Smooth muscle cell (in vitro differentiated cells): ENCODE measurements at regions not wholly inside any gene's neighbourhood (a gene's known extent, or its start where the extent isn't known, plus 50 kb on each side); places are given as distances from the start of the nearest gene placed in this dataset.

Experiments
- DNase-seq: peaks from one replicate; lab custom pipeline; 2025; ENCODE audit not compliant: unreplicated experiment; lab: John Stamatoyannopoulos, UW
- H2AFZ ChIP-seq: fragments of 200-600 bp; sonication (generic); 2 replicates; pipeline ENCODE4 v1.6.0; 2016; ENCODE audit warnings: antibody characterized with exemption, low read depth, mild to moderate bottlenecking
- H3F3A ChIP-seq: fragments of 200-600 bp; sonication (generic); 2 replicates; pipeline ENCODE4 v1.6.0; 2017; ENCODE audit warnings: antibody characterized with exemption, low read depth
- H3K27ac ChIP-seq: fragments of 200-600 bp; sonication (generic); 2 replicates; pipeline ENCODE4 v1.5.1; 2016; ENCODE audit warnings: low read depth, mild to moderate bottlenecking
- H3K27me3 ChIP-seq: fragments of 200-600 bp; sonication (generic); 2 replicates; pipeline ENCODE4 v1.6.1; 2016; ENCODE audit warnings: low read depth, mild to moderate bottlenecking
- H3K36me3 ChIP-seq: fragments of 200-600 bp; sonication (generic); 2 replicates; pipeline ENCODE4 v1.5.1; 2016; ENCODE audit warnings: low read depth
- H3K4me1 ChIP-seq: fragments of 200-600 bp; sonication (generic); 2 replicates; pipeline ENCODE4 v1.5.1; 2016; ENCODE audit warnings: low read depth
- H3K4me2 ChIP-seq: fragments of 200-600 bp; sonication (generic); 2 replicates; pipeline ENCODE4 v1.6.0; 2016; ENCODE audit warnings: mild to moderate bottlenecking
- H3K4me3 ChIP-seq: fragments of 200-600 bp; sonication (generic); 2 replicates; pipeline ENCODE4 v1.5.1; 2016; ENCODE audit warnings: mild to moderate bottlenecking
- H3K79me2 ChIP-seq: fragments of 200-600 bp; sonication (generic); 2 replicates; pipeline ENCODE4 v1.6.0; 2016; ENCODE audit warnings: low read depth, mild to moderate bottlenecking
- H3K9ac ChIP-seq: fragments of 200-600 bp; sonication (generic); 2 replicates; pipeline ENCODE4 v1.6.0; 2016; ENCODE audit warnings: low read depth
- H3K9me3 ChIP-seq: fragments of 200-600 bp; sonication (generic); replicated peaks from 2 replicates; pipeline ENCODE4 v1.5.1; 2016; ENCODE audit warnings: low read depth
- H4K20me1 ChIP-seq: fragments of 200-600 bp; sonication (generic); 2 replicates; pipeline ENCODE4 v1.6.0; 2016; ENCODE audit warnings: low read depth
- CTCF ChIP-seq: fragments of 200-600 bp; sonication (generic); IDR thresholded peaks from 2 replicates; pipeline ENCODE4 v1.5.1; 2017; ENCODE audit warnings: borderline replicate concordance, mild to moderate bottlenecking, antibody characterized with exemption; ENCODE audit not compliant: insufficient read depth, poor library complexity, severe bottlenecking
- WGBS: methylation state at CpG from one replicate; pipeline ENCODE4 v1.1.7; 2016; ENCODE audit warnings: low lambda C conversion rate; 5-methylcytosine and 5-hydroxymethylcytosine counted together

GRCh38 chr14:97921296-97921695 lies 1124.1 kb downstream of the VRK1 start:
- H3K4me3 ChIP-seq: no peak overlapping the region
- H3K4me2 ChIP-seq: no peak overlapping the region
- H3K27me3 ChIP-seq: peaks cover 5% of the 10 kb centered on the region
- H3K79me2 ChIP-seq: no peaks in the 10 kb centered on the region
- DNase-seq: no peak
- H3F3A ChIP-seq: no peaks in the 10 kb centered on the region
- H4K20me1 ChIP-seq: no peaks in the 10 kb centered on the region
- no peaks in the 10 kb centered on the region for H3K4me1 ChIP-seq
- H3K9me3 ChIP-seq: no peaks in the 10 kb centered on the region
- H3K9ac ChIP-seq: no peak overlapping the region
- H2AFZ ChIP-seq: no peak overlapping the region
- TF ChIP-seq CTCF: no peak
- H3K27ac ChIP-seq: no peak overlapping the region
- H3K36me3 ChIP-seq: no peaks in the 10 kb centered on the region
- WGBS: 38% methylated on average over 5 of the region's 5 CpGs

GRCh38 chr14:97924922-97925613 lies 1127.9 kb downstream of the VRK1 start:
- Histone ChIP-seq H2AFZ (no peak overlapping the region), H3K27me3 (peaks cover 5% of the 10 kb centered on the region), H3F3A (no peaks in the 10 kb centered on the region), H3K4me2 (no peak overlapping the region), H3K79me2 (no peaks in the 10 kb centered on the region), H3K27ac (no peak overlapping the region), H3K9me3 (no peaks in the 10 kb centered on the region), H3K4me3 (no peak overlapping the region), H4K20me1 (no peaks in the 10 kb centered on the region), H3K36me3 (no peaks in the 10 kb centered on the region), H3K4me1 (no peaks in the 10 kb centered on the region), H3K9ac (no peak overlapping the region)
- TF ChIP-seq CTCF: no peak
- no peak for DNase-seq
- WGBS: 48% methylated on average over 11 of the region's 11 CpGs

GRCh38 chr14:97930166-97930565 lies 1133.0 kb downstream of the VRK1 start:
- 76% methylated on average over 8 of the region's 8 CpGs for WGBS
- H3K4me1 ChIP-seq: no peaks in the 10 kb centered on the region
- H3F3A ChIP-seq: no peaks in the 10 kb centered on the region
- no peak overlapping the region for H2AFZ ChIP-seq
- H3K9ac ChIP-seq: no peak overlapping the region
- TF ChIP-seq CTCF: no peak
- H3K4me2 ChIP-seq: no peak overlapping the region
- H3K9me3 ChIP-seq: no peaks in the 10 kb centered on the region
- no peak overlapping the region for H3K4me3 ChIP-seq
- DNase-seq: no peak
- H4K20me1 ChIP-seq: no peaks in the 10 kb centered on the region
- H3K27me3 ChIP-seq: no peaks in the 10 kb centered on the region
- H3K36me3 ChIP-seq: no peaks in the 10 kb centered on the region
- no peak overlapping the region for H3K27ac ChIP-seq
- no peaks in the 10 kb centered on the region for H3K79me2 ChIP-seq

GRCh38 chr14:97931273-97931672 lies 1134.1 kb downstream of the VRK1 start:
- Histone ChIP-seq H3K9ac (no peak overlapping the region), H4K20me1 (no peaks in the 10 kb centered on the region), H3K27me3 (no peaks in the 10 kb centered on the region), H3K27ac (no peak overlapping the region), H3K79me2 (no peaks in the 10 kb centered on the region), H3K36me3 (no peaks in the 10 kb centered on the region), H3K4me2 (no peak overlapping the region), H3K4me1 (no peaks in the 10 kb centered on the region), H3K9me3 (no peaks in the 10 kb centered on the region), H3F3A (no peaks in the 10 kb centered on the region), H2AFZ (no peak overlapping the region), H3K4me3 (no peak overlapping the region)
- DNase-seq: no peak
- no peak for TF ChIP-seq CTCF
- WGBS: 93% methylated on average over 4 of the region's 4 CpGs
